ENCODE measurements at regions not wholly inside any gene's neighbourhood (a gene's known extent, or its start where the extent isn't known, plus 50 kb on each side); places are given as distances from the start of the nearest gene placed in this dataset.

DNA sequence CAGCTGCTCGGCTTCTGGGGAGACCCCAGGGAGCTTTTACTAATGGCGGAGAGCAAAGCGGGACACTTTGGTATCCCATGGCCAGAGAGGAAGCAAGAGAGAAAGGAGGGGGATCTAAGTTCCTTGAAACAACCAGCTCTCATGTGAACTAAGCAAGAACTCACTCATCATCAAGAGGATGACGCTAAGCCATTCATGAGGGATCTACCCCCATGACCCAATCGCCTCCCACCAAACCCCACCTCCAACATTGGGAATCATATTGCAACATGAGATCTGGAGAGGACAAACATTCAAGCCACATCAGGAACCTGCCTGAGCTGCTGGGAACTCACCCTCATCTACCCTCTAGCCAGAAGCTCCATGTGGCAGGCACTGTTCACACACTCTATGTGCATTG, 372.1 kb upstream of the RUNX1 start:
- TF ChIP-seq EP300 (IDR thresholded peaks at IDR 0.05; ENCODE audit: borderline replicate concordance) (no peak), REST (IDR thresholded peaks at IDR 0.05; ENCODE audit: low read depth) (no peak)

All from Ishikawa (cell line).